ENCODE measurements at regions not wholly inside any gene's neighbourhood (a gene's known extent, or its start where the extent isn't known, plus 50 kb on each side); places are given as distances from the start of the nearest gene placed in this dataset.

- no peak for ATAC-seq (replicated peaks)
- no peak overlapping the region for H3K4me3 Mint-ChIP-seq
- peaks cover 36% of the 10 kb centered on the region for H3K27me3 Mint-ChIP-seq
- no peaks in the 10 kb centered on the region for H3K36me3 Mint-ChIP-seq (ENCODE audit: low read depth)
- no peak overlapping the region for H3K27ac Mint-ChIP-seq
- no peaks in the 10 kb centered on the region for H3K4me1 Mint-ChIP-seq
- no peaks in the 10 kb centered on the region for H3K9me3 Mint-ChIP-seq
These were observed 77.8 kb upstream of the KCNMB2 start for GRCh38 chr3:178458313-178459037.

GRCh38 chr3:178459038-178459410, 77.2 kb upstream of the KCNMB2 start:
- Mint-ChIP-seq H3K27me3 (peaks cover 39% of the 10 kb centered on the region), H3K27ac (no peak overlapping the region), H3K4me3 (no peak overlapping the region), H3K9me3 (no peaks in the 10 kb centered on the region), H3K36me3 (ENCODE audit: low read depth) (no peaks in the 10 kb centered on the region), H3K4me1 (no peaks in the 10 kb centered on the region)
- ATAC-seq (replicated peaks) = no peak

GRCh38 chr3:178465260-178466180, 70.7 kb upstream of the KCNMB2 start:
- Mint-ChIP-seq H3K27ac (no peak overlapping the region), H3K9me3 (no peaks in the 10 kb centered on the region), H3K4me1 (no peaks in the 10 kb centered on the region), H3K4me3 (no peak overlapping the region), H3K27me3 (peaks cover 16% of the 10 kb centered on the region), H3K36me3 (ENCODE audit: low read depth) (no peaks in the 10 kb centered on the region)
- ATAC-seq (replicated peaks) = no peak

DNA sequence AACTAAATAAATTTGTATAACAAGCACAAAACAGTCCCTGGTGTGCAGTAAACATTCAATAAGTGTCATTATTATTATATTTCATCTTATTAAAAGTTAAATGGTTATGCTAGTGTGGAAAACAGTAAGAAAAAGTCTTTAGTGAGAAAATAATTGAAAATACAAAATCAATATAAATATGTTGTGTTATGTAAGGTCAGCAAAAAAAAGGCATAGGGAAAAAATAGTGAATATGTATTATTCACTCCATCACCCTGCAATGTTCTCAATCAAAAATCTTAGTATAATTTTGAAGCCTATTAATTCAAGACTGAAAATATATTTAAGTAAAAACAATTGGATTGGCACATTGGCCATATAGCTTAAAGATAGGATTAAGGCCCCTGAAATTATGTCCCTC, 63.3 kb upstream of the KCNMB2 start:
- Mint-ChIP-seq H3K4me3 (no peak overlapping the region), H3K9me3 (no peaks in the 10 kb centered on the region), H3K27me3 (peaks cover 5% of the 10 kb centered on the region), H3K27ac (no peak overlapping the region), H3K4me1 (no peaks in the 10 kb centered on the region), H3K36me3 (ENCODE audit: low read depth) (no peaks in the 10 kb centered on the region)
- ATAC-seq (replicated peaks) = no peak

DNA sequence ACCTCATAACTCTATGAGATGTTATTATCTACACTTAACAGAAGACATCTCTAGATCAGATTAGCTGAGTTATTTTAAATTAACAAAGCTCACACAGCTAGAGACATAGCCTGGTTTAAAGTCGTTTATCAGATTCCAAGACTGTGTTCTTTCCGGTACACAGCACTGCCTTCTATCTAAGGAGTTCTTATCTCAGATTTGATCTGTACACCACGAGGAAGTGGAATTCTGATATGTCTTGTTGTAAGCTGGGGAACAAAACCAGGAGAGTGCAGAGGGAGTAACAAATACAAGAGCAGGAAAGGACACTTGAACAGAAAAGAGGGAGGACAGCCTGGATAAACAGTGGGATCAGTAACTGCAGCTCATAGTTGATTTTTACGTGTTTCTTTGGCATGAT, 61.7 kb upstream of the KCNMB2 start:
- Mint-ChIP-seq H3K36me3 (ENCODE audit: low read depth) (no peaks in the 10 kb centered on the region), H3K4me3 (no peak overlapping the region), H3K27me3 (peaks cover 5% of the 10 kb centered on the region), H3K9me3 (no peaks in the 10 kb centered on the region), H3K4me1 (no peaks in the 10 kb centered on the region), H3K27ac (no peak overlapping the region)
- no peak for ATAC-seq (replicated peaks)

DNA sequence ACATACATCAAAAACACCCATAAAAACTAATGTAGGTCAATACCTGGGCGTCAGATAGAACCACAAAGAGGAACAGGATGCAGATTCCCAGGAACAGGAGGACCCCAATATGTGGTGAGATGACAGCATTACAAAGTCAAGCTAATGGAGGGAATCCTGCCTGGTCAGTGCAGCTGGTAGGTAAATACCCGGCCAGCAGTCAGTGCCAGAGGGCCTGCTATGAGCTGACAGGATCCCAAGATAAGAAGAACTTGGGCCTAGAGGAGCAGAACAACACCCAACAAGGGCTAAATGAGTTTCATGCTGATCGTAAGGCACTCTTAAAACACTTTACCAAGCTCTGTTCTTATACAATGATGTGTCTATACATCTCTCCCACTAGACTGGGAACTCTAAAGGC, 61.2 kb upstream of the KCNMB2 start:
- Mint-ChIP-seq H3K36me3 (ENCODE audit: low read depth) (no peaks in the 10 kb centered on the region), H3K9me3 (no peaks in the 10 kb centered on the region), H3K4me1 (no peaks in the 10 kb centered on the region), H3K4me3 (no peak overlapping the region), H3K27me3 (peaks cover 5% of the 10 kb centered on the region), H3K27ac (no peak overlapping the region)
- no peak for ATAC-seq (replicated peaks)

GRCh38 chr3:178476886-178477285, 59.4 kb upstream of the KCNMB2 start:
- ATAC-seq (replicated peaks) = no peak
- H3K4me1 Mint-ChIP-seq = no peaks in the 10 kb centered on the region
- no peak overlapping the region for H3K4me3 Mint-ChIP-seq
- no peaks in the 10 kb centered on the region for H3K36me3 Mint-ChIP-seq (ENCODE audit: low read depth)
- no peak overlapping the region for H3K27ac Mint-ChIP-seq
- H3K9me3 Mint-ChIP-seq = no peaks in the 10 kb centered on the region
- H3K27me3 Mint-ChIP-seq = peaks cover 11% of the 10 kb centered on the region

- ATAC-seq (replicated peaks) = no peak
These were observed 56.8 kb upstream of the KCNMB2 start for GRCh38 chr3:178479446-178479845.

DNA sequence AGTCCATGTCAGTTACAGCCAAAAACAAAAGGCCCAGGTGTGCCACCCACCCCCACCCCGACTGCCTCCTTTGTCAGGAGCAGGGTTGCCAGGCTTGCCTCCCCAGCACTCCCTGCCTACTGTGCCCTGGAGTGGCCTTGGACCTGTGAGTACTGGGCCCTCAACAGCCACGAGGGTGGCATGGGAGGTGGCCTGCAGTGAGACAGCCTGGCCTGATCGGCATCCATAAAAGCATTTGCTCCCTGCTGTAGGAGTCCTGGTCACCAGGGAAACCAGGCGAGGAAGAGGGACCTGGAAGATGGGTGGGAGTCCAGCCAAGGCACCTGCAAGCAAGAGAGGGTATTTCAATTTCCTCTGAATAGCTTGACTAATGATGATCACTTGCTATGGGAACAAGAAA, 56.4 kb upstream of the KCNMB2 start:
- Mint-ChIP-seq H3K9me3 (no peaks in the 10 kb centered on the region), H3K27ac (no peak overlapping the region), H3K27me3 (peaks cover 13% of the 10 kb centered on the region), H3K36me3 (ENCODE audit: low read depth) (no peaks in the 10 kb centered on the region), H3K4me3 (no peak overlapping the region), H3K4me1 (no peaks in the 10 kb centered on the region)
- no peak for ATAC-seq (replicated peaks)

More at GRCh38 chr3:178479446-178479845, 56.8 kb upstream of the KCNMB2 start:
- H3K4me3 Mint-ChIP-seq = no peak overlapping the region
- peaks cover 17% of the 10 kb centered on the region for H3K27me3 Mint-ChIP-seq
- H3K9me3 Mint-ChIP-seq = no peaks in the 10 kb centered on the region
- no peak overlapping the region for H3K27ac Mint-ChIP-seq
- H3K36me3 Mint-ChIP-seq (ENCODE audit: low read depth) = no peaks in the 10 kb centered on the region
- no peaks in the 10 kb centered on the region for H3K4me1 Mint-ChIP-seq

DNA sequence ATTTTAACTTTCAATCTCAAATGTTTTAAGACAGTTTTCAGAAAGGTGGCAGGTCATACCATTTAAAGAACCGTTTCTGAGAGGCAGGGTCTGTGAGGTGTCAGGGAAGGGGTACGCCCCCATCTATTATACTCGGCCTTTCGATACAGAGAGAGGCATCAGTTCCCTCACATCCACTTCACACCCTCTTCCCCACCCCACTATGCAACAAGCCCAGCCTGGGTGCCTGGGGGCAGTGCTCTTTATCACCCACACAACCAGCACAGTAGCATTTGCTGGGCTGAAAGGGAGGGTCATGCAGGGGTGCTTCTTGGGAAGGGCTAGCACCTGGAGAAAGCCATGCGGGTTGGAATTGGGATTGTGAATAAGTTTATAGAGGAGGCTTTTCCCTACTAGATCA, 56.0 kb upstream of the KCNMB2 start:
- Mint-ChIP-seq H3K27ac (no peak overlapping the region), H3K9me3 (no peaks in the 10 kb centered on the region), H3K36me3 (ENCODE audit: low read depth) (no peaks in the 10 kb centered on the region), H3K4me3 (no peak overlapping the region), H3K27me3 (peaks cover 13% of the 10 kb centered on the region), H3K4me1 (no peaks in the 10 kb centered on the region)
- no peak for ATAC-seq (replicated peaks)

GRCh38 chr3:178480795-178481194, 55.4 kb upstream of the KCNMB2 start:
- ATAC-seq (replicated peaks) = no peak
- Mint-ChIP-seq H3K4me1 (no peaks in the 10 kb centered on the region), H3K9me3 (no peaks in the 10 kb centered on the region), H3K36me3 (ENCODE audit: low read depth) (no peaks in the 10 kb centered on the region), H3K27ac (no peak overlapping the region), H3K27me3 (peaks cover 13% of the 10 kb centered on the region), H3K4me3 (no peak overlapping the region)

DNA sequence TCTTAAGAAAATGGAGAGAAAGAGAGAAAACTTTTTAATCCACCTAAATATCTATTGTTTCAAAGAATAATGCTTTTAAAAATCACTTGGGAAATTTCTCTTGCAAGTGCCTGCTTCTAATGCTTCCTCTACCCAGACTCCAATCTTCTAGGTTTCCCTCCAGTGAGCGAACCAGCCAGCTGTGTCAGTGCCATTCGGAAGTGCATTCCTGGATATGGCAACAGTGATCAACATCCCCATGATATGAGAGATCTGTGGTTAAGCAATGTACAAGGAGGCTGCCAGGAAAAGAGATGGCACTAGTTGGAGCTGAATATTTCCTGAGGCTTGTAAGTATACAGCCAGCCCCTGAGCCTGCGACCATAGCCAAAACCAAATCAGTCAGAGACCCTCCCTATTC, 53.3 kb upstream of the KCNMB2 start:
- Mint-ChIP-seq H3K4me1 (no peaks in the 10 kb centered on the region), H3K36me3 (ENCODE audit: low read depth) (no peaks in the 10 kb centered on the region), H3K27me3 (peaks cover 13% of the 10 kb centered on the region), H3K4me3 (no peak overlapping the region), H3K9me3 (no peaks in the 10 kb centered on the region), H3K27ac (no peak overlapping the region)
- ATAC-seq (replicated peaks) = no peak

GRCh38 chr3:178483704-178484103, 52.5 kb upstream of the KCNMB2 start:
- H3K27me3 Mint-ChIP-seq = peaks cover 13% of the 10 kb centered on the region
- no peak overlapping the region for H3K27ac Mint-ChIP-seq
- H3K4me1 Mint-ChIP-seq = no peaks in the 10 kb centered on the region
- no peak for ATAC-seq (replicated peaks)
- no peaks in the 10 kb centered on the region for H3K9me3 Mint-ChIP-seq
- no peaks in the 10 kb centered on the region for H3K36me3 Mint-ChIP-seq (ENCODE audit: low read depth)
- no peak overlapping the region for H3K4me3 Mint-ChIP-seq

DNA sequence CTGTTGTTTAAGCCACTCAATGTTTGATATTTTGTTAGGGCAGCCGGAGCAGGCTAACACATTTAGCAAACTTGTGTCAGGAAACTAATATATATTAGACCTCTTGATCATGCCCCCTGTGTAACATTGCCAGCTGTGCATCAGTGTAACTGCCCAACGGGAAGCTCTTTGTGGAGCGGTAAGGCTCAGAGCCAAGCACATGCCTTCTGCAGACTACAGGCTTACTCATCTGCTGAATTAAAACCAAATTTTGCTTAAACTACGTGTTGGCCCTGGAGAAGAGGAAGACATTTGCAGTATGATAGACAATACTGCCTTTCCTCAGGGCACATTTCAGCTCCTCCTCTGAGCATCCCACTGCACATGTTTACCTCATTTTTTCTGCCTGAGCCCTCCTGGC, 50.5 kb upstream of the KCNMB2 start:
- no peak overlapping the region for H3K27ac Mint-ChIP-seq
- no peaks in the 10 kb centered on the region for H3K36me3 Mint-ChIP-seq (ENCODE audit: low read depth)
- no peak for ATAC-seq (replicated peaks)
- no peaks in the 10 kb centered on the region for H3K4me1 Mint-ChIP-seq
- no peaks in the 10 kb centered on the region for H3K9me3 Mint-ChIP-seq
- H3K4me3 Mint-ChIP-seq = no peak overlapping the region
- H3K27me3 Mint-ChIP-seq = peaks cover 11% of the 10 kb centered on the region
